NCI-H345 treated with DMSO at 0.1 percent for 48 hours (cell line): ENCODE measurements at regions not wholly inside any gene's neighbourhood (a gene's known extent, or its start where the extent isn't known, plus 50 kb on each side); places are given as distances from the start of the nearest gene placed in this dataset.
"Not testable (repeated sequence)": the region's sequence is repeated elsewhere in the genome, so short reads cannot be mapped to it uniquely, and the experiment has no call there.

ENCODE experiments used
- DNase-seq: peaks from one replicate; lab custom pipeline; 2025; ENCODE audit not compliant: unreplicated experiment; lab: John Stamatoyannopoulos, UW

- DNase-seq, result no peak
Observed at GRCh38 chr5:128791312-128791711, 174.0 kb upstream of the SLC27A6 start.

- no peak for DNase-seq
Observed at GRCh38 chr5:128796506-128796905, 168.8 kb upstream of the SLC27A6 start.

DNA sequence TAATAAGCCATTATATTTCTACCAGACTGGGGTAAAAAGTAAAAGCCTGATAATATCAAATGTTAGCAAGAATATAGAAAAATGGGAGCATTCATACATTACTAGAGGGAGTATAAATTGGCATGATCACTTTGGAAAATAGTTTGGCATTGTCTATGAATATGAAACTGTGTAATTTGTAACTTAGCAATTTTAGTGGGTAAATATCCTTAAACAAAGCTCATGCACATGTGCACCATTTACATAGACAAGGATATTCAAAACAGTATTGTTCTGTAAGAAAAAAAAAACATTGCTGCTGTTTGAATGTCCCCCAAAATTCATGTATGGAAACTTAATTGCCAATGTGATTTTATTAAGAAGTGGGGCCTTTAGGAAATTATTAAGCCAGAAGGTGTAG, 166.4 kb upstream of the SLC27A6 start:
- DNase-seq, result no peak

DNA sequence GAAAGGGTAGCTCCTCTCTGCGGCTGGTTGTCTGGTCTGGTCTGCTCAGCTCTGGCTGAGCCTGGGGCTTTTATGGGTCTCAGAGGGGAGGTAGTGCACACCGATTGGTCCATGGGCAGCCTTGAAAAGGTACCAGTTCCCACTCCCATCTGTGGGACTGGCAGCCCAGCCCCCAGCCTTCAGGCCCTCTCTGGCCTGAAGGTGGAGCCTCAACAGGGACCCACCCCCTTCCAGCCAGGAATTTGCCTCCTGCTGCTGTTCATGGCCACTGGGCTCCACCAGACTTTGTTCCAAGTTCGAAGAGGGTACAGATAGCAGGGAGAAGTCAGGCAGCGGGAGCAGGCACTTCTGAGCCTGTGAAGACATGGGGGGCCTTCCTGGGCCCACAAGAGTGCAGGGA, 165.3 kb upstream of the SLC27A6 start:
- no peak for DNase-seq

GRCh38 chr5:128800377-128800776, 164.9 kb upstream of the SLC27A6 start:
- no peak for DNase-seq

DNA sequence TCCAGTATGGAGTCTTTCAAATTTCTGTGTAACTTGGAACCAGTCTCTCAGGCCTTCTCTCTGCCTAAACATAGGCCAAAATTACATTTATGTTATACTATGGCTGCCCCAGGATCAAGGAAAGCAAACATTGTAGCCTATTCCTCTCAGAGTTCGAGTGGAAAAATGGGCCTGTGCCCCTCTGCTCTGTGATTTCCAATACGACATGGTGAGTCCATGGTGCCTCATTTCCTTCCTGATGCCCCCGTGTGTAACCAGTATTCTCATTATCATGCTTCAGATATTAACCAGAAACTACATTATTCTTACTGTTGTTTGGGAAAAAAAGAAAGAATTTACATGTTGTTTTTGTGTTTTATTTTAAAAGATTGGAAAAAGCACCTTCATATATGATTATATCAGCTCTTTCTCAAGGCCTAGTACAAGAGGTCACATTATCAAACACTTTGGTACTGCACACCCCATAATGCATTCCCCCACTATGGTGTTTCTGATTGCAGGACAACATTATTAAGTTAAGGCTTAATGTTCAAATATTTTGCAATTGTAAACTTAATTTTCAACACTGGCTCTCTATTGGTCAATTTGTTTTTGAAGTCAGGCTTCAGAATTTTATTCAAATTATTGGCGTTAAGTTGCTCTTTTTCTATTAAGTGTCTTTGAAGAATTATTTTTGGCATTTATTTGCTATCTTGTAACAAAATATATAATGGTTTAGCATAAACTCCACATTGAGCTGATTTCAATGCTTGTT, 151.8 kb upstream of the SLC27A6 start:
- DNase-seq, result no peak

- no peak for DNase-seq
Observed at GRCh38 chr5:128815201-128815600, 150.1 kb upstream of the SLC27A6 start.

DNA sequence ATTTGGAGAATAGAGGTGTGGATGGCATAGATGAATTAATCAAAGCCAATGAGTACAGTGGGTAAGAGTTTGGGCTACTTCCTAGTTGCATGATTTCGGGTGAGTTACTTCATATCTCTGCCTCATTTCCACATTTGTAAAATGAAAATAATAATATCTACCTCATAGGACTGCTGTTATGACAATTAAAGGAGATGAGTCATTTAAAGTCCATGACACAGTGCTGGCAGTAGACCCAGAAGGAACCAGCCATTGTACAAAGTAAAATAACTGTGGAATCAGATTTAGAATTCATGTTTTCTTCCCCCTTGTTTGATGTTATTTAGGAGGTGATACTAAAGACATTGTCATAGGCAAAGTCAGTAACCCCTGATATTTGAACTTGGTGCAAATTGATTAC, 139.5 kb upstream of the SLC27A6 start:
- DNase-seq, result no peak

DNA sequence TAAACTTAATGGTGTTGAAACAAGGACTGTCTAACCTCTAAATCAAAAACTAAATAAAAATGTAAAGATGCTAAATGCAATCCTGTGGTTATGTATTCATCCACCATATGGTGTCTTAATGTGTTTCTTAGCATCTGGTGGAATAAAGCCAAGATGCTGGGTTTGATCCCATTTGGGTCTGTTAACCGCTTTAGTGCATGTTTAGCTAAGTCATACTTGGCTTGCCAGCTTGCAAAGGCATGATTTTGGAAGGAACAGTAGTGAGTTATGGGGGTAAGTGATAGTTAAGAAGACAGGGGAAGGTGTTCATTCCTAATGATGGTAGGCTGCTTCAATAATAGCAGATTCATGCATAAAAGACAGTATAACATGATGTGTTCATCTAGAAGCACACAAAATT, 139.0 kb upstream of the SLC27A6 start:
- DNase-seq, result no peak

GRCh38 chr5:128836571-128836970, 128.7 kb upstream of the SLC27A6 start:
- no peak for DNase-seq

- no peak for DNase-seq
Observed at GRCh38 chr5:128838623-128839022, 126.7 kb upstream of the SLC27A6 start.

DNA sequence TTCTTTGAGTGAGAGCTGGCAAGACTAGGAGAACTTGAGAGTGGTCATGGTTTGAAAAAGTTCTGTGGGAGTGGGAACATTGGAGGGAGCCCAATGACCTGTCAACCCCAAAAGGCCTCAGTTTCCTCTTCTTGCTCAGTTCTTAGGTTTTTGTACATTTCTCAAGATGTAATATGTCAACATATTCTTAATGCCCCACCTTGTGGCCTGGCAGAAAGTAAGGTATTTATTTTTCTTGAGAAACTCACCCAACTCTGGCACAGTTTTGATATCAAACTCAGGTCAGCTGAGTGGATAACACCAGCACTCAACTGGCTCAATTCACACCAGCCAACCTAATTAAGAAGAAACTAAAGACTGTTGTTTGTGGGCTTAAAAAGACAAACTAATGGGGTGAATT, 123.0 kb upstream of the SLC27A6 start:
- no peak for DNase-seq

DNA sequence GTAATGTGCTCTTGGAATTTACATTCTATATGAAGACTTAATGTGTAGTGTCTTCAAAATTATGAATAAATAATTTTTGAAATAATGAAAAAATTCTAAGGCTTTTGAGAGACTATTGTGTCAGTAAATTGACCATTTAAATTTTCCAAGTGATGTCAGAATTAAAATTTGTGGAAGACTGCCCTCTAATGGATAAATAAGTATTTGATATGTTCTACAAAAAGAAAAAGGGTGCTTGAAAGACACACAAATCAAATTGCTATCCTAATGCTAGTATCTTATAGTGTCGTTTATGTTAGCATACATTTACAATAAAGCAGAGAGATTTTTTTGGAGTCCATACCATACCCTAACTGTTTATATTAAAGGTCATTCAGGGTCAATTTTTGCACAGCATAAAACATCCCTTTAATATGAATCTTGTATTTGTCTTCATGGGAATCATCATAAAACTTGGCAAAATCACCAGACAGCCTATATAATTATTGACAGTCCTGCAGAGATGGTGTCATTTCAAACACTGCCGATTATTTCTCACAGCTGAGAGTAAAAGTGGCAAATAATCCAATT, 120.8 kb upstream of the SLC27A6 start:
- peak; percentile 10 for DNase-seq

GRCh38 chr5:128850049-128850448, 115.2 kb upstream of the SLC27A6 start:
- no peak for DNase-seq

- DNase-seq, result no peak
Observed at GRCh38 chr5:128854931-128855330, 110.4 kb upstream of the SLC27A6 start.

DNA sequence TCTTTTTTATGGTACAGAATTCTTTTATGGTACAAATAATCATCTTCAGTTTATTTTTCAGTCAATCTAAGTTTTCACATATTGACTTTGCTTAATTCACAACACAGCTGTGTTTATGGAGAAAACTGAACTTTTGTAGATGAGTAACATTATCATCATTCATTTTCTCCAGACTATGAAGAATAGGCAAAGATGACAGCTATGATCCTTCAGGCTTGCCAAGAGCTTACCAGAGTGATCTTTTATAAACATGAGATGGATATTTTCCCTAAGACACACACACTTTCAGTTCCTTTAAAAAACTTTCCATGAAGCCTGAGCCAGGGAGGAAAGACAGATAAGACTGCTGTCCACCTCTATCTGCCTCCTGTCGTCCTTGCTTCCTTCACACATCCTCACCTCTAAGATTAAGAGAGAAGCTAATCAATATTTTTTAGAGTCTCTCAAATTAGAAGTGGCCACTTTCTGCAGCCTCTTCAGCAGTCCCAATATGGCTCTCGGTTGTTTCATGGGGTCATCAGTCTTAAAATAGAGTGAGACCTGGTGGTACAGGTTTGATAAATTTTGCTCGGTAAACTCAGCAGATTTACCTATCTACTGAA, 108.1 kb upstream of the SLC27A6 start:
- no peak for DNase-seq

DNA sequence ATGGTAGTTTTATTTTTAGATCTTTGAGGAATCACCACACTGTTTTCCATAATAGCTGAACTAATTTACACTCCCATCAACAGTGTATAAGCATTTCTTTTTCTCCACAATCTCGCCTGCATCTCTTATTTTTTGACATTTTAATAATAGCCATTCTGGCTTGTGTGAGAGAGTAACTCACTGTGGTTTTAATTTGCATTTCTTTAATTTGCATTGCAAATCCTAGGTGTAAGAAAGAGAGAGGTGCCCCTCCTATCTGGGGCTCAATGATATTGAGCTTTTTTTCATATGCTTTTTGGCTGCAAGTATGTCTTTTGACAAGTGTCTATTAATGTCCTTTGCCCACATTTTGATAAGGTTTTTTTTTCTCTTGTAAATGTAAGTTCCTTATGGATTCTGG, 106.3 kb upstream of the SLC27A6 start:
- DNase-seq, result no peak

DNA sequence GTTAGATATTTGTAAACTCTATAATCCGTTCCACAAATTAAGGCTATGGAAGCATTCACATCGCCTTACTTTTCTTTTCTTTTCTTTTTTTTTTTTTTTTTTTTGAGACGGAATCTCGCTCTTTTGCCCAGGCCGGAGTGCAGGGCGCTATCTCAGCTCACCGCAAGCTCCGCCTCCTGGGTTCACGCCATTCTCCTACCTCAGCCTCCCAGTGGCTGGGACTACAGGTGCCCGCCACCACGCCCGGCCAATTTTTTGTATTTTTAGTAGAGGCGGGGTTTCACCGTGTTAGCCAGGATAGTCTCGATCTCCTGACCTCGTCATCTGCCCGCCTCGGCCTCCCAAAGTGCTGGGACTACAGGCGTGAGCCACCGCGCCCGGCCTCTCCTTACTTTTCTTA, 104.1 kb upstream of the SLC27A6 start:
- not testable (repeated sequence) for DNase-seq

- no peak for DNase-seq
Observed at GRCh38 chr5:128869970-128870369, 95.3 kb upstream of the SLC27A6 start.

- no peak for DNase-seq
Observed at GRCh38 chr5:128870373-128870772, 94.9 kb upstream of the SLC27A6 start.

GRCh38 chr5:128870923-128871322, 94.4 kb upstream of the SLC27A6 start:
- DNase-seq, result no peak

DNA sequence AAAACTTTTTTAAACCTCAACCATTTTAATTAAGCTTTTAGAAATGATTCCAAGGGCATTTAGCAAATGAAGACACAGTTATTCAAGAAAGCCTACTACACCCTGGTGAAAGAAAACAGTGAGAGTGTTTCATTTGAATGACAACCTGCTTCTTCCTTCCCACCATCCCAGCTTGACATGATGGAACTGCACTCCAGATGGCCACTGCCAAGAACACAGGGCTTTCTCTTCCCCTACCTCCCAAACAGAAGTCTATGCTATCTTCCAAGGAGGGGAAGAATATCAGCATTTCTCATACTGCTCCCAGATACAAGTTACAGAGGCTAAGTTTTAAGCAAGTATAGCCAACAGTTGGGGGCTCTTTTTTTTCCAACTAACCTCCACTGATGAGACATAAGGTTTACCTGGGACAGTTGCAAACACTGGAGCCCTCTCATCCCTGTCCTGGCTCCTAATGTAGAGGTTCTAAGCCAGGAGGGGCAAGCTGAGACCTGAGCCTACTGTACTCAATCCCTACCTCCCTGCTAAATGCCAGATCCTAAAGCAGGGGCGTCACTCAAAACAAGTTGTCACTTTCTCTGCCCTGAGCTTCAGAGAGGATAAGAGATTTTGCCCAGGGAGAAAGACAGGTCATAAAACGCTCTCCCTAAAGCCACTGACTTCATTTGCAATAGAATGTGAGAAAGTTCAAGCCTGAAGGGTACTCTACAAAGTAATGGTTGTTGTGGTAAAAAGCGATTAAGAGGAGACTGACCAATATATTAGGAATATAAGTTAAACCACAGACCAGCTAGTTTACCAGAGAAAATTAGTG, 88.5 kb upstream of the SLC27A6 start:
- DNase-seq, result no peak
